Neuronal stem cell (in vitro differentiated cells): ENCODE measurements at regions not wholly inside any gene's neighbourhood (a gene's known extent, or its start where the extent isn't known, plus 50 kb on each side); places are given as distances from the start of the nearest gene placed in this dataset.

Source experiments
- DNase-seq: peaks from one replicate; pipeline ENCODE4 v3.0.0-alpha.2; 2013; ENCODE audit warnings: low spot score
- H2AFZ ChIP-seq: one replicate; pipeline ENCODE4 v1.6.1; 2013; ENCODE audit warnings: mild to moderate bottlenecking, low read length, inconsistent platforms
- H2AK5ac ChIP-seq: 2 replicates; pipeline ENCODE4 v1.6.1; 2013; ENCODE audit warnings: low read depth, mild to moderate bottlenecking, inconsistent platforms, low read length, moderate library complexity, mixed read lengths
- H2BK120ac ChIP-seq: 2 replicates; pipeline ENCODE4 v1.6.1; 2013; ENCODE audit warnings: low read depth, mild to moderate bottlenecking, inconsistent platforms, low read length, moderate library complexity, mixed read lengths
- H2BK12ac ChIP-seq: one replicate; pipeline ENCODE4 v1.6.1; 2013; ENCODE audit warnings: low read length, inconsistent platforms
- H2BK15ac ChIP-seq: 2 replicates; pipeline ENCODE4 v1.6.1; 2013; ENCODE audit warnings: mild to moderate bottlenecking, low read length, inconsistent platforms, mixed read lengths
- H2BK5ac ChIP-seq: one replicate; pipeline ENCODE4 v1.6.1; 2013; ENCODE audit warnings: inconsistent platforms, mild to moderate bottlenecking, low read length, moderate library complexity
- H3K14ac ChIP-seq: one replicate; pipeline ENCODE4 v1.6.1; 2013; ENCODE audit warnings: low read length, inconsistent platforms
- H3K18ac ChIP-seq: 2 replicates; pipeline ENCODE4 v1.6.1; 2013; ENCODE audit warnings: low read length, inconsistent platforms
- H3K23ac ChIP-seq: 2 replicates; pipeline ENCODE4 v1.6.1; 2013; ENCODE audit warnings: low read depth, mild to moderate bottlenecking, mixed read lengths, low read length, inconsistent platforms; ENCODE audit not compliant: poor library complexity
- H3K27ac ChIP-seq: replicated peaks from 3 replicates; pipeline ENCODE4 v1.5.1; 2013; ENCODE audit warnings: low read length, inconsistent platforms
- H3K27me3 ChIP-seq, 3 experiments: 2 replicates each; pipeline ENCODE4 v1.6.1; 2013; ENCODE audit warnings: low read length in 3 of 3, mild to moderate bottlenecking in 2 of 3, inconsistent platforms in 1 of 3, low read depth in 1 of 3, mixed read lengths in 1 of 3, moderate library complexity in 1 of 3; ENCODE audit not compliant: control insufficient read depth in 3 of 3, insufficient read depth in 3 of 3
- H3K36me3 ChIP-seq, 2 donors: replicated peaks in 1 of 2; 2 replicates each; pipeline ENCODE4 v1.6.1; 2013; ENCODE audit warnings: low read length in 2 of 2; ENCODE audit not compliant: control insufficient read depth in 2 of 2, insufficient read depth in 2 of 2
- H3K4ac ChIP-seq: 2 replicates; pipeline ENCODE4 v1.6.1; 2013; ENCODE audit warnings: inconsistent platforms, mild to moderate bottlenecking, low read length, moderate library complexity
- H3K4me1 ChIP-seq, 2 donors: 1 replicate in 1 of 2; 2 replicates in 1 of 2; pipeline ENCODE4 v1.6.1; 2013; ENCODE audit warnings: low read length in 2 of 2, low read depth in 1 of 2; ENCODE audit not compliant: control insufficient read depth in 2 of 2, insufficient read depth in 1 of 2
- H3K4me2 ChIP-seq: one replicate; pipeline ENCODE4 v1.6.1; 2013; ENCODE audit warnings: mild to moderate bottlenecking, low read length, inconsistent platforms; ENCODE audit not compliant: insufficient read depth, poor library complexity, severe bottlenecking
- H3K4me3 ChIP-seq, 2 donors: 2 replicates each; pipeline ENCODE4 v1.5.1; 2013; ENCODE audit warnings: low read length in 2 of 2, mild to moderate bottlenecking in 2 of 2, inconsistent platforms in 1 of 2, moderate library complexity in 1 of 2
- H3K79me1 ChIP-seq: one replicate; pipeline ENCODE4 v1.6.1; 2013; ENCODE audit warnings: low read depth, mild to moderate bottlenecking, inconsistent platforms, low read length, moderate library complexity
- H3K9ac ChIP-seq: one replicate; pipeline ENCODE4 v1.6.1; 2013; ENCODE audit warnings: mild to moderate bottlenecking, low read depth, low read length, inconsistent platforms; ENCODE audit not compliant: poor library complexity
- H3K9me3 ChIP-seq, 2 donors: replicated peaks in 1 of 2; 2 replicates each; pipeline versions ENCODE3 to v1.6.1; 2013; ENCODE audit warnings: low read length in 2 of 2, mild to moderate bottlenecking in 2 of 2, inconsistent platforms in 1 of 2, low read depth in 1 of 2, mixed read lengths in 1 of 2, moderate library complexity in 1 of 2; ENCODE audit not compliant: control insufficient read depth in 2 of 2, insufficient read depth in 1 of 2
- H4K8ac ChIP-seq: one replicate; pipeline ENCODE4 v1.6.1; 2013; ENCODE audit warnings: low read depth, mild to moderate bottlenecking, inconsistent platforms, low read length, moderate library complexity
- H4K91ac ChIP-seq: one replicate; pipeline ENCODE4 v1.6.1; 2013; ENCODE audit warnings: low read length, low read depth, mild to moderate bottlenecking, inconsistent platforms; ENCODE audit not compliant: poor library complexity
- WGBS, 2 donors: extraction: QIAGEN DNeasy Blood & Tissue Kit; methylation state at CpG; one replicate each; pipeline ENCODE4 v1.1.7; 2013; ENCODE audit warnings: missing lambda C conversion rate in 2 of 2, mixed read lengths in 1 of 2; ENCODE audit not compliant: insufficient read length in 2 of 2, insufficient replicate concordance in 1 of 2; ENCODE audit errors: extremely low coverage in 2 of 2; 5-methylcytosine and 5-hydroxymethylcytosine counted together

DNA sequence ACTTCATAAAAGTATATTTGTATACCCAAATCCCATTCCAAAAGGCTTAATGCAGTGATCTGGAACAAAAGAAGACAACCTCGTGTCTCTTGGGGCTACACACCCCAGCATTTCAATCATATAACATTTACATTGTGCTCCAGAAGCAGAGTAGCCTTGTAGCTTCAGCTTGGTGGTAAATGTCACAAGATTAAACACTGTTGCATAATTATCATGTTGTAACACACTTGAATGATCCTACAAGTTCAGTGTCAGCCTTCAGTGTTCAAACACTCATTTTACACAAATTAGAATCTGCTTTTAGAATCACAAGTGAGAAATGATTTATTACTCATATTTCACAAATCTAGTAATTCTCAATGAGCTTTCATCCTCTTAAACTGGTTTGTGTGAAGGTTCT is 122.6 kb downstream of the CNTN3 start:
- Histone ChIP-seq H3K4me3 (no peak overlapping the region), H3K27me3 (no peaks in the 10 kb centered on the region), H2AFZ (no peak overlapping the region), H4K91ac (no peak overlapping the region), H3K4ac (no peak overlapping the region), H3K9me3 (no peaks in the 10 kb centered on the region), H2BK15ac (no peak overlapping the region), H3K23ac (no peak overlapping the region), H3K4me2 (no peak overlapping the region), H3K79me1 (no peaks in the 10 kb centered on the region), H4K8ac (no peak overlapping the region), H3K14ac (no peak overlapping the region), H2BK5ac (no peak overlapping the region), H3K18ac (no peak overlapping the region), H3K9ac (no peak overlapping the region), H2BK12ac (no peak overlapping the region), H3K36me3 (no peaks in the 10 kb centered on the region), H2BK120ac (no peak overlapping the region), H2AK5ac (no peak overlapping the region), H3K27ac (no peak overlapping the region), H3K4me1 (no peaks in the 10 kb centered on the region)
- WGBS, 2 donors: no CpG with 5 or more reads among the region's 1 CpG
- DNase-seq: no peak

DNA sequence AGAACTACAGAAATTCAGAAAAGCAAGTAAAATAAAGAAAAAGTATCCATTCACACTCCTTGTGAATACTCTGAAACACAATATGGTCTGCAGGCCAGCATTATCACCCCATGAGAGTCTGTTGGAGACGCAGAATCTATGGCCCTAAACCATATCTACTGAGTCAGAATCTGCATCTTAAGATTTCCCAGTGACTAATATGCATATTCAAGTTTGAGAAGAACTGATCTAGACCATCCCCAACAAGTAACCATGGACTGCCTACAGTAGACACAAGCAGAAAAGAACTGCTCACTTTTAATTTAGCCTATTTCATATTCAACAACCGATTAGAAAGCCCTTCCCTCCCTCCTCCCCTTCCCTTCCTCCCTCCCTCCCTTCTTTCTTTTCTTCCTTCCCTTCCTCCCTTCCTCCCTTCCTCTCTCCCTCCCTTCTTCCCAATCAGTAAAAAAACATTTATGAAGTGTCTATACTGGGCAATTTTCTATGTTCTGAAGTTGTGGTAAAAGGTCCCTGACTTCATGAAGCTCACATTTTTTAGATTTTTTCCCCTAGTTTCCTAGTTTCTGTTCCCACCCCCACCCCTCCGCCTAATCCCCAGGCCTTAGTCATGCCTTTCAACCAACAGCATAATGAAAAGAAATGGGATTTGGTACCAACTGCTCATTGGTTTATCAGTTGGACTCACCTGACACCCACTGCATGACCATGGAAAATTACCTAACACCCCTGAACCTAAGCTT is 125.2 kb downstream of the CNTN3 start:
- Histone ChIP-seq H3K23ac (no peak overlapping the region), H2BK5ac (no peak overlapping the region), H4K91ac (no peak overlapping the region), H3K4ac (no peak overlapping the region), H3K27ac (no peak overlapping the region), H3K4me1 (no peaks in the 10 kb centered on the region), H4K8ac (no peak overlapping the region), H3K9me3 (no peaks in the 10 kb centered on the region), H3K4me3 (no peak overlapping the region), H2AFZ (no peak overlapping the region), H3K79me1 (no peaks in the 10 kb centered on the region), H2BK12ac (no peak overlapping the region), H2AK5ac (no peak overlapping the region), H3K9ac (no peak overlapping the region), H3K36me3 (no peaks in the 10 kb centered on the region), H3K4me2 (no peak overlapping the region), H3K27me3 (no peaks in the 10 kb centered on the region), H3K14ac (no peak overlapping the region), H2BK120ac (no peak overlapping the region), H3K18ac (no peak overlapping the region), H2BK15ac (no peak overlapping the region)
- DNase-seq: no peak
- no CpG with 5 or more reads among the region's 3 CpGs for WGBS, 2 donors

DNA sequence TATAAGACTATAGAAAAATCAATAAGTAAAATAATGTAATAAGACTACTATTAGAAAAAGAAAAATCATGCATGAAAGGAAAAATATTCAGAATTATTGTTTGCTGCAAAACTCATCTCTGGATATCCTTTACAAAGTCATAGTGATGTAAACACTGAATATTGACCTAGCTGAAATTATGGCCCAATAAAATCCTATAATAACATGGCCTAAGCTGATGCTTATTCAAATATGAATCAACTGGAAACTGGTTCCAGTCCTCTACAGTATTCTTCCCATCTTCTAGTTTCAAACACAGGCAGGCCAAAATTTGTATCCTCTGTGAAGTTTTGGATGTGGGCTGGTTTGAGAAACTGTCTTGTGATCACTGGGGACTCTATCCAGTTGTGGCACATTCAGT is 134.5 kb downstream of the CNTN3 start:
- Histone ChIP-seq H3K27me3 (no peaks in the 10 kb centered on the region), H3K4me1 (no peaks in the 10 kb centered on the region), H4K91ac (no peak overlapping the region), H3K9me3 (no peaks in the 10 kb centered on the region), H2AFZ (no peak overlapping the region), H3K4me2 (no peak overlapping the region), H3K23ac (no peak overlapping the region), H2BK120ac (no peak overlapping the region), H3K4ac (no peak overlapping the region), H3K14ac (no peak overlapping the region), H3K79me1 (no peaks in the 10 kb centered on the region), H3K27ac (no peak overlapping the region), H2BK5ac (no peak overlapping the region), H4K8ac (no peak overlapping the region), H2BK12ac (no peak overlapping the region), H3K36me3 (no peaks in the 10 kb centered on the region), H2BK15ac (no peak overlapping the region), H3K9ac (no peak overlapping the region), H3K4me3 (no peak overlapping the region), H3K18ac (no peak overlapping the region), H2AK5ac (no peak overlapping the region)
- DNase-seq: no peak

DNA sequence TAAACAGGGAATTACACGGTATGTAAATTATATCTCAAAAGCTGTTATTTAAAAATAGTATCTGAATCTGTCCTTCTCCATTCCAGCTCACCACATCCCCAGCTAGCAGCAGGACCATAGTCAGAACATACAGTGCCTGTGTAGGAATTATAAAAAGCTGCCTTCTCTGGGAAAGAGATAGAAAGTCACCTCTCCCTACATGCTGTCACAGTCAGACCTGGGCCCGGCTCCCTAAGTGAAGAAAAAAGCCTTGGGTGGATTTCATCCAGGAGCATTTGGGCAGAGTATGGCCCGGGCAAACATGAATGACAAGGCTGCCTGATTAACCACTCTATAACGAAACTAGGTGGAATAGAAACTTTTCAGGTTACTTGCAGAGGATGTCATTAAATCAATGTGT is 144.1 kb downstream of the CNTN3 start:
- H3K18ac ChIP-seq: no peak overlapping the region
- no peak overlapping the region for H3K4me2 ChIP-seq
- H3K79me1 ChIP-seq: no peaks in the 10 kb centered on the region
- no peak overlapping the region for H2AK5ac ChIP-seq
- no peak overlapping the region for H2BK12ac ChIP-seq
- H3K9ac ChIP-seq: no peak overlapping the region
- H2AFZ ChIP-seq: no peak overlapping the region
- H3K4me3 ChIP-seq: no peak overlapping the region
- no peak overlapping the region for H2BK5ac ChIP-seq
- no peak overlapping the region for H3K27ac ChIP-seq
- H3K9me3 ChIP-seq: no peaks in the 10 kb centered on the region
- H2BK15ac ChIP-seq: no peak overlapping the region
- H4K91ac ChIP-seq: no peak overlapping the region
- H3K14ac ChIP-seq: no peak overlapping the region
- H2BK120ac ChIP-seq: no peak overlapping the region
- H3K23ac ChIP-seq: no peak overlapping the region
- H3K36me3 ChIP-seq: no peaks in the 10 kb centered on the region
- H4K8ac ChIP-seq: no peak overlapping the region
- no CpG with 5 or more reads among the region's 4 CpGs for WGBS, 2 donors
- peaks cover 0 to 2% of the 10 kb centered on the region in 2 donors for H3K4me1 ChIP-seq
- H3K27me3 ChIP-seq: no peaks in the 10 kb centered on the region
- no peak overlapping the region for H3K4ac ChIP-seq
- no peak for DNase-seq
